K562 (cell line): ENCODE measurements at regions not wholly inside any gene's neighbourhood (a gene's known extent, or its start where the extent isn't known, plus 50 kb on each side); places are given as distances from the start of the nearest gene placed in this dataset.

Experiments used
- ATAC-seq: fragments of 200-7000 bp; cut with Tn5 transposase; 3 replicates; pipeline ENCODE4 v1.9.1; 2020; ENCODE audit warnings: moderate library complexity
- BruUV-seq: library from RNA; stranded (reverse); fragments of 400-500 nt; replicated peaks from 2 replicates; lab custom pipeline; 2021; lab: Mats Ljungman, UMichigan
- CTCF ChIA-PET: fragments of 300-600 bp; formaldehyde crosslinking; extraction: SDS; loops from one replicate; lab custom pipeline; 2021; ENCODE audit warnings: low intra/inter-chr PET ratio; lab: Yijun Ruan, JAX
- POLR2A ChIA-PET: fragments of 300-600, 350-650 bp; sonication (Branson Sonifier 250); formaldehyde crosslinking; extraction: SDS; loops from one replicate; lab custom pipeline; 2021; ENCODE audit warnings: antibody characterized with exemption, inconsistent platforms; lab: Yijun Ruan, JAX
- DNase-seq, 4 experiments: peaks; one replicate each; pipeline versions ENCODE4 v3.0.0 to v3.0.0-alpha.2; 2011 to 2018; ENCODE audit warnings: low spot score in 3 of 4, mixed read lengths in 3 of 4; ENCODE audit errors: extremely low read depth in 1 of 4
- FAIRE-seq: peaks from 2 replicates; lab custom pipeline; 2011; peaks lifted over from hg19 to GRCh38; lab: Jason Lieb, UNC
- H2AFZ ChIP-seq: 2 replicates; pipeline ENCODE4 v1.6.0; 2011; ENCODE audit warnings: low read depth, low read length, control low read depth, inconsistent platforms
- H3K27ac ChIP-seq: fragments of 200-600 bp; 3 replicates; pipeline ENCODE4 v1.8.0; 2011; ENCODE audit warnings: low read depth, mild to moderate bottlenecking, control low read depth, inconsistent platforms, low read length, moderate library complexity, mixed read lengths; ENCODE audit errors: extremely low read depth
- H3K27me3 ChIP-seq, 2 experiments: fragments of 300-600 bp in 1 of 2; 2 replicates in 1 of 2; 3 replicates in 1 of 2; pipeline versions ENCODE4 v1.6.0 to v1.8.0; 2011; ENCODE audit warnings: inconsistent platforms in 2 of 2, low read length in 2 of 2, mild to moderate bottlenecking in 1 of 2, mixed read lengths in 1 of 2, moderate library complexity in 1 of 2; ENCODE audit not compliant: control insufficient read depth in 2 of 2, insufficient read depth in 2 of 2
- H3K36me3 ChIP-seq: fragments of 300-600 bp; 3 replicates; pipeline ENCODE4 v1.8.0; 2011; ENCODE audit warnings: mild to moderate bottlenecking, low read length, inconsistent platforms; ENCODE audit not compliant: control insufficient read depth, insufficient read depth
- H3K4me1 ChIP-seq, 2 experiments: fragments of 200-600 bp in 1 of 2; replicated peaks in 1 of 2; 2 replicates in 1 of 2; 3 replicates in 1 of 2; pipeline versions ENCODE4 v1.5.1 to v1.8.0; 2011; ENCODE audit warnings: inconsistent platforms in 2 of 2, low read length in 2 of 2, mild to moderate bottlenecking in 1 of 2, mixed read lengths in 1 of 2, moderate library complexity in 1 of 2; ENCODE audit not compliant: control insufficient read depth in 2 of 2, insufficient read depth in 2 of 2
- H3K4me2 ChIP-seq: 2 replicates; pipeline ENCODE4 v1.6.1; 2011; ENCODE audit warnings: low read length, control low read depth, inconsistent platforms, mixed read lengths; ENCODE audit not compliant: insufficient read depth
- H3K4me3 ChIP-seq: fragments of 200-600 bp; sonication (generic), shearing (Covaris generic); 2 replicates; pipeline ENCODE4 v1.5.1; 2016; ENCODE audit warnings: control low read depth, inconsistent platforms
- H3K79me2 ChIP-seq: fragments of 200-600 bp; 3 replicates; pipeline ENCODE4 v1.8.0; 2011; ENCODE audit warnings: low read length, inconsistent platforms; ENCODE audit not compliant: control insufficient read depth, insufficient read depth
- H3K9ac ChIP-seq, 2 experiments: 2 replicates each; pipeline versions ENCODE4 v1.6.0 to v1.6.1; 2011; ENCODE audit warnings: low read depth in 2 of 2, low read length in 2 of 2, control low read depth in 1 of 2, inconsistent platforms in 1 of 2, mild to moderate bottlenecking in 1 of 2, mixed read lengths in 1 of 2; ENCODE audit not compliant: insufficient read depth in 1 of 2
- H3K9me1 ChIP-seq: one replicate; pipeline ENCODE4 v1.6.0; 2011; ENCODE audit warnings: inconsistent platforms, mild to moderate bottlenecking, low read length, moderate library complexity; ENCODE audit not compliant: control insufficient read depth, insufficient read depth
- H3K9me3 ChIP-seq: replicated peaks from 2 replicates; pipeline ENCODE4 v1.5.1; 2011; ENCODE audit warnings: low read depth, low read length, inconsistent platforms; ENCODE audit not compliant: control insufficient read depth, insufficient read depth
- H4K20me1 ChIP-seq: replicated peaks from 2 replicates; pipeline ENCODE4 v1.6.1; 2011; ENCODE audit warnings: low read length, inconsistent platforms, mixed read lengths; ENCODE audit not compliant: control insufficient read depth, insufficient read depth
- CBX1 ChIP-seq: sonication (generic); IDR thresholded peaks from 2 replicates; pipeline ENCODE4 v1.6.1; 2016; ENCODE audit warnings: antibody characterized with exemption, low read depth, mild to moderate bottlenecking
- HEY1 ChIP-seq: fragments of 250-450 bp; sonication (Bioruptor Pico); IDR thresholded peaks from 2 replicates; pipeline ENCODE4 v1.5.0; 2020; ENCODE audit warnings: mild to moderate bottlenecking, moderate library complexity, borderline replicate concordance
- HMGN3 ChIP-seq: IDR thresholded peaks from 2 replicates; pipeline ENCODE4 v1.6.1; 2011; ENCODE audit warnings: borderline replicate concordance, low read depth, mild to moderate bottlenecking, mixed read lengths, low read length; ENCODE audit not compliant: insufficient read length; ENCODE audit errors: extremely low read depth
- ILK ChIP-seq: fragments of 450-650 bp; IDR thresholded peaks from 2 replicates; pipeline ENCODE4 v1.6.1; 2016; ENCODE audit warnings: missing genetic modification characterization, low read depth, mild to moderate bottlenecking, missing compliant biosample characterization, moderate library complexity, borderline replicate concordance
- JUND ChIP-seq, 2 experiments: IDR thresholded peaks; 2 replicates in 1 of 2; 3 replicates in 1 of 2; pipeline ENCODE4 v1.6.1; 2011; ENCODE audit warnings: borderline replicate concordance in 2 of 2, low read depth in 2 of 2, low read length in 2 of 2, improper control_type of control experiment in 1 of 2, missing biosample characterization in 1 of 2, missing genetic modification characterization in 1 of 2, missing genetic modification reagents in 1 of 2
- KAT8 ChIP-seq: fragments of 450-650 bp; IDR thresholded peaks from 2 replicates; pipeline ENCODE4 v1.6.1; 2016; ENCODE audit warnings: low read depth, mild to moderate bottlenecking
- KLF16 ChIP-seq: IDR thresholded peaks from 2 replicates; pipeline ENCODE4 v1.6.1; 2016; ENCODE audit warnings: antibody characterized with exemption
- NCOR1 ChIP-seq: fragments of 450-650 bp; IDR thresholded peaks from 2 replicates; pipeline ENCODE4 v1.6.1; 2016; ENCODE audit warnings: mild to moderate bottlenecking, moderate library complexity
- NR2F6 ChIP-seq: fragments of 450-650 bp; formaldehyde crosslinking; IDR thresholded peaks from 2 replicates; pipeline ENCODE4 v1.4.0; 2020; ENCODE audit warnings: mild to moderate bottlenecking
- RFX1 ChIP-seq: fragments of 450-650 bp; IDR thresholded peaks from 2 replicates; pipeline ENCODE4 v1.6.1; 2016; ENCODE audit warnings: mild to moderate bottlenecking, moderate library complexity
- RFX5 ChIP-seq: IDR thresholded peaks from 2 replicates; pipeline ENCODE4 v1.6.1; 2011; ENCODE audit warnings: low read depth, mild to moderate bottlenecking, improper control_type of control experiment, low read length
- U2AF1 ChIP-seq: fragments of 200-400 bp; formaldehyde crosslinking; optimal IDR thresholded peaks from 2 replicates; pipeline ENCODE3; 2017; ENCODE audit warnings: mild to moderate bottlenecking, low read depth, low read length, moderate library complexity
- ZNF408 ChIP-seq: fragments of 250-450 bp; sonication (Bioruptor Pico); IDR thresholded peaks from 2 replicates; pipeline ENCODE4 v1.4.0; 2020; ENCODE audit warnings: low read depth, mild to moderate bottlenecking, moderate library complexity
- in situ Hi-C: fragments of 300-500 bp; cut with MboI; formaldehyde crosslinking; loops from 4 replicates; pipeline ENCODE4 v1.15.0; 2018; ENCODE audit warnings: inconsistent platforms, mixed read lengths
- intact Hi-C: fragments of 100-400 bp; cut with micrococcal nuclease; formaldehyde crosslinking; loops from 2 replicates; pipeline ENCODE4 v1.14.2; 2022
- TF ChIP-seq, protein P1 (sequence below): fragments of 450-650 bp; IDR thresholded peaks from 2 replicates; pipeline ENCODE4 v1.7.1; 2018; ENCODE audit warnings: mild to moderate bottlenecking, low read depth; ENCODE audit not compliant: partially characterized antibody

GRCh38 chr6:101195588-101195987 lies 197.9 kb upstream of the GRIK2 start:
- in situ Hi-C loops, result no loop called here
- CTCF ChIA-PET, result no interaction called here

More at GRCh38 chr6:101195588-101195987, 197.9 kb upstream of the GRIK2 start:
- BruUV-seq, result no TSS peak
- Histone ChIP-seq H4K20me1 (no peaks in the 10 kb centered on the region), H3K27ac (no peak overlapping the region), H3K36me3 (no peaks in the 10 kb centered on the region), H3K9ac (no peak overlapping the region), H3K9me1 (no peaks in the 10 kb centered on the region), H3K4me2 (no peak overlapping the region), H3K9me3 (no peaks in the 10 kb centered on the region), H3K4me3 (no peak overlapping the region), H3K4me1 (no peaks in the 10 kb centered on the region), H3K79me2 (no peaks in the 10 kb centered on the region), H2AFZ (no peak overlapping the region), H3K27me3 (no peaks in the 10 kb centered on the region)
- TF ChIP-seq NR2F6 (no peak), ZNF408 (no peak), KAT8 (no peak), HMGN3 (no peak), NCOR1 (no peak), CBX1 (no peak), RFX5 (no peak), U2AF1 (no peak), KLF16 (no peak), RFX1 (no peak), JUND (IDR thresholded peaks at IDR 0.05; ENCODE audit: borderline replicate concordance, low read depth, low read length) (no peak), JUND (tag; IDR thresholded peaks at IDR 0.05; ENCODE audit: borderline replicate concordance, low read depth, low read length) (no peak), HEY1 (no peak), ILK (tag) (no peak)
- TF ChIP-seq, protein P1, sequence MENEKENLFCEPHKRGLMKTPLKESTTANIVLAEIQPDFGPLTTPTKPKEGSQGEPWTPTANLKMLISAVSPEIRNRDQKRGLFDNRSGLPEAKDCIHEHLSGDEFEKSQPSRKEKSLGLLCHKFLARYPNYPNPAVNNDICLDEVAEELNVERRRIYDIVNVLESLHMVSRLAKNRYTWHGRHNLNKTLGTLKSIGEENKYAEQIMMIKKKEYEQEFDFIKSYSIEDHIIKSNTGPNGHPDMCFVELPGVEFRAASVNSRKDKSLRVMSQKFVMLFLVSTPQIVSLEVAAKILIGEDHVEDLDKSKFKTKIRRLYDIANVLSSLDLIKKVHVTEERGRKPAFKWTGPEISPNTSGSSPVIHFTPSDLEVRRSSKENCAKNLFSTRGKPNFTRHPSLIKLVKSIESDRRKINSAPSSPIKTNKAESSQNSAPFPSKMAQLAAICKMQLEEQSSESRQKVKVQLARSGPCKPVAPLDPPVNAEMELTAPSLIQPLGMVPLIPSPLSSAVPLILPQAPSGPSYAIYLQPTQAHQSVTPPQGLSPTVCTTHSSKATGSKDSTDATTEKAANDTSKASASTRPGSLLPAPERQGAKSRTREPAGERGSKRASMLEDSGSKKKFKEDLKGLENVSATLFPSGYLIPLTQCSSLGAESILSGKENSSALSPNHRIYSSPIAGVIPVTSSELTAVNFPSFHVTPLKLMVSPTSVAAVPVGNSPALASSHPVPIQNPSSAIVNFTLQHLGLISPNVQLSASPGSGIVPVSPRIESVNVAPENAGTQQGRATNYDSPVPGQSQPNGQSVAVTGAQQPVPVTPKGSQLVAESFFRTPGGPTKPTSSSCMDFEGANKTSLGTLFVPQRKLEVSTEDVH, result no peak
- FAIRE-seq, result no peak
- no peak for ATAC-seq
- intact Hi-C loops, result no loop called here
- DNase-seq, result no peak
- POLR2A ChIA-PET, result no interaction called here
